ENCODE measurements at regions not wholly inside any gene's neighbourhood (a gene's known extent, or its start where the extent isn't known, plus 50 kb on each side); places are given as distances from the start of the nearest gene placed in this dataset.

- ATAC-seq (replicated peaks in 1 of 4) = no peak
- H3K4me1 ChIP-seq (ENCODE audit: control insufficient read depth in 1 of 2, extremely low read depth in 1 of 2, insufficient read depth in 2 of 2, low read length in 2 of 2) = no peaks in the 10 kb centered on the region
- ChIA-PET CTCF (no interaction called here), POLR2A (no interaction called here)
- H3K36me3 ChIP-seq (ENCODE audit: control insufficient read depth in 2 of 2, extremely low read depth in 1 of 2, insufficient read depth in 1 of 2, low read length in 1 of 2) = no peaks in the 10 kb centered on the region
- H3K9me3 ChIP-seq = no peaks in the 10 kb centered on the region
- DNase-seq = no peak
- Mint-ChIP-seq H3K4me3 (no peak overlapping the region), H3K27ac (no peak overlapping the region), H3K27me3 (no peaks in the 10 kb centered on the region), H3K4me1 (no peaks in the 10 kb centered on the region), H3K9me3 (peaks cover 0 to 3% (median 0%) of the 10 kb centered on the region in 3 donors), H3K36me3 (no peaks in the 10 kb centered on the region)
- 69% methylated on average over 1 of the region's 7 CpGs for WGBS (ENCODE audit: insufficient coverage)
- H3K27me3 ChIP-seq (replicated peaks in 1 of 2; ENCODE audit: control insufficient read depth in 2 of 2, extremely low read depth in 1 of 2, insufficient read depth in 2 of 2, low read length in 1 of 2) = peaks cover 0 to 4% of the 10 kb centered on the region in 2 experiments
- no peak overlapping the region for H3K4me3 ChIP-seq (ENCODE audit: control insufficient read depth in 1 of 2, extremely low read depth in 1 of 2, low read length in 1 of 2)
- no peak overlapping the region for H3K27ac ChIP-seq (ENCODE audit: low read length)
Observed at GRCh38 chr7:153402721-153403541, 643.4 kb downstream of the ACTR3B start.

DNA sequence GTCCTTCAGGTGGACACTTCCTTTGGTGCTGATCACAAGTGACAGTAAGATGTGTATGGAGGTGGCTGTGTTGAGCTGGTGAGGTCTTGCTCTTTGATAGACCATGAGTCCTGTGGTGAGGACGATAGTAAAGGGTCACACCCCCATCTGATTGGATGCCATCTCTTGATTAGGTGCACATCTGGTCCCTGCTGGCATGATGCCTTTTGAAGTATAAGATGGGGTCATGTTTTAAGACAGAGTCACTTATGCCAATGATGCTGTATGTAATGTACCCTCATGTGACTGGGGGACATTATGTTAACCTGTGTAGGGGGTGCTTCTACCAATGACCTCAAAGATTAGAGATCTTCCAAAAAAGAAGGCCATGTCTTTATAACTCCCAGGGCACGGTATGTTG is 644.6 kb downstream of the ACTR3B start:
- POLR2A ChIA-PET = no interaction called here
- ATAC-seq (replicated peaks in 1 of 4) (no peak), DNase-seq (no peak)
- Histone ChIP-seq H3K27ac (ENCODE audit: low read length) (no peak overlapping the region), H3K27me3 (replicated peaks in 1 of 2; ENCODE audit: control insufficient read depth in 2 of 2, extremely low read depth in 1 of 2, insufficient read depth in 2 of 2, low read length in 1 of 2) (peaks cover 0 to 4% of the 10 kb centered on the region in 2 experiments), H3K4me1 (ENCODE audit: control insufficient read depth in 1 of 2, extremely low read depth in 1 of 2, insufficient read depth in 2 of 2, low read length in 2 of 2) (no peaks in the 10 kb centered on the region), H3K36me3 (ENCODE audit: control insufficient read depth in 2 of 2, extremely low read depth in 1 of 2, insufficient read depth in 1 of 2, low read length in 1 of 2) (no peaks in the 10 kb centered on the region), H3K9me3 (no peaks in the 10 kb centered on the region), H3K4me3 (ENCODE audit: control insufficient read depth in 1 of 2, extremely low read depth in 1 of 2, low read length in 1 of 2) (no peak overlapping the region)
- 33% methylated on average over 1 of the region's 2 CpGs for WGBS (ENCODE audit: insufficient coverage)
- no peak overlapping the region for H3K4me3 Mint-ChIP-seq
- peaks cover 0 to 3% (median under 1%) of the 10 kb centered on the region in 3 donors for H3K9me3 Mint-ChIP-seq
- H3K36me3 Mint-ChIP-seq = no peaks in the 10 kb centered on the region
- H3K27me3 Mint-ChIP-seq = no peaks in the 10 kb centered on the region
- H3K4me1 Mint-ChIP-seq = no peaks in the 10 kb centered on the region
- H3K27ac Mint-ChIP-seq = no peak overlapping the region
- CTCF ChIA-PET = no interaction called here

DNA sequence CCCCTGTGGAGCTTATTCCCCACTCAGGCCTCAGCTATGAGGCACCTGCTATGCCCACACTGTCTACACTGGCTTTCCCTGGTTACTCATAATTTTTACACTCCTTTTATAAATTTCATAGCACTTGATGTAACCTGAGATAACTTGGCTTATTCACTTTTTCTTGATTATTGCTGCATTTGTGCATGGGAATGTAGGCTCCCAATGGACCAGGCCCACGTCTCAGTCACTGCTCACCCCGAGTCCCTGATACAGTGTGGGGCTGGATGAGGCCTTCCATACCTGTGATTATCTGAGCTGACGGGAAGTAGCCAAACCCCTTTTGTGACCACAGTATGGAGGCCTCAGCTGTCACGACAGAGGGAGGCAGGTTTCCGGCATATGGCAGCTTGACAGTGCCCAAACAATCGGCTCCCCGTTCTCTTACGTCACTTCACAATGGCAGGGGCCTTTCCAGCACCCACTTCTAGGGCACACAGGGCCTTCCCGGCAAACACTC is 645.3 kb downstream of the ACTR3B start:
- no peaks in the 10 kb centered on the region for H3K36me3 ChIP-seq (ENCODE audit: control insufficient read depth in 2 of 2, extremely low read depth in 1 of 2, insufficient read depth in 1 of 2, low read length in 1 of 2)
- H3K9me3 ChIP-seq = no peaks in the 10 kb centered on the region
- no peak overlapping the region for H3K4me3 ChIP-seq (ENCODE audit: control insufficient read depth in 1 of 2, extremely low read depth in 1 of 2, low read length in 1 of 2)
- no peak overlapping the region for H3K4me3 Mint-ChIP-seq
- ATAC-seq (replicated peaks in 1 of 4) (no peak), DNase-seq (no peak)
- ChIA-PET CTCF (no interaction called here), POLR2A (no interaction called here)
- no peaks in the 10 kb centered on the region for H3K4me1 ChIP-seq (ENCODE audit: control insufficient read depth in 1 of 2, extremely low read depth in 1 of 2, insufficient read depth in 2 of 2, low read length in 2 of 2)
- H3K27me3 Mint-ChIP-seq = no peaks in the 10 kb centered on the region
- H3K9me3 Mint-ChIP-seq = peaks cover 2 to 8% (median 3%) of the 10 kb centered on the region in 3 donors
- H3K27ac Mint-ChIP-seq = no peak overlapping the region
- 83% methylated on average over 8 of the region's 9 CpGs for WGBS (ENCODE audit: insufficient coverage)
- H3K27me3 ChIP-seq (replicated peaks in 1 of 2; ENCODE audit: control insufficient read depth in 2 of 2, extremely low read depth in 1 of 2, insufficient read depth in 2 of 2, low read length in 1 of 2) = peaks cover 0 to 4% of the 10 kb centered on the region in 2 experiments
- H3K27ac ChIP-seq (ENCODE audit: low read length) = no peak overlapping the region
- H3K4me1 Mint-ChIP-seq = no peaks in the 10 kb centered on the region
- no peaks in the 10 kb centered on the region for H3K36me3 Mint-ChIP-seq

DNA sequence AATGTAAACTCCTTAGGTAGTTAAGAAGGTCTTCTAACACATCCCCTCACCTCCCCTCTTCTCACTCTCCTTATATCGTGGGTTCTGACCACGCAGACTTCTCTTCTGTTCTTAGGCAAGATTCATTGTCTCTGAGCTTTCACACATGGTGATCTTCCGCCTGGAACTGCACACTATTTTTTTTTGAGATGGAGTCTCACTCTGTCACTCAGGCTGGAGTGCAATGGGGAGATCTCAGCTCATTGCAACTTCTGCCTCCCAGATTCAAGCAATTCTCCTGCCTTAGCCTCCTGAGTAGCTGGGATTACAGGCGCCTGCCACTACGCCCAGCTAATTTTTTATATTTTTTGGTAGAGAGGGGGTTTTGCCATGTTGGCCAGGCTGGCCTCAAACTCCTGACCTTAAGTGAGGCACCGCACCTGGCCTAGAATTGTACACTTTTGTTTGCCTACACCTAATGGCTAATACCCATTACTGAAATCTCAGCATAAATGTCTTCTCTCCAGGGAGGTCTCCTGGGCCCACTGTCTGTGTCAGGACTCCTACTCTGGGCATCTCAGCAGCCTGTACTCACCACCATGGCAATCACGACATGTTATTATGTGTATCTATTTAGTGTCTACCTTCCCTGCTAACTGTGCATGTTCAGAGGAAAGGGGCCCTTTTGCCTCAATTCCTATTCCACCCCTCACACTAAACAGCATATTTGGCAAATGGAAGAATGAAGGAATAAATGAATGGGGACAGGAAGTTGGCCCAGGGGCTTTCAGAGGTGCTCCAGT is 646.3 kb upstream of the DPP6 start:
- H3K4me1 Mint-ChIP-seq = no peaks in the 10 kb centered on the region
- no peak overlapping the region for H3K4me3 Mint-ChIP-seq
- Histone ChIP-seq H3K27ac (ENCODE audit: low read length) (no peak overlapping the region), H3K4me3 (ENCODE audit: control insufficient read depth in 1 of 2, extremely low read depth in 1 of 2, low read length in 1 of 2) (no peak overlapping the region), H3K36me3 (ENCODE audit: control insufficient read depth in 2 of 2, extremely low read depth in 1 of 2, insufficient read depth in 1 of 2, low read length in 1 of 2) (no peaks in the 10 kb centered on the region), H3K4me1 (ENCODE audit: control insufficient read depth in 1 of 2, extremely low read depth in 1 of 2, insufficient read depth in 2 of 2, low read length in 2 of 2) (no peaks in the 10 kb centered on the region), H3K27me3 (replicated peaks in 1 of 2; ENCODE audit: control insufficient read depth in 2 of 2, extremely low read depth in 1 of 2, insufficient read depth in 2 of 2, low read length in 1 of 2) (peaks cover 0 to 4% of the 10 kb centered on the region in 2 experiments), H3K9me3 (no peaks in the 10 kb centered on the region)
- 100% methylated on average over 1 of the region's 7 CpGs for WGBS (ENCODE audit: insufficient coverage)
- no peak overlapping the region for H3K27ac Mint-ChIP-seq
- DNase-seq (no peak), ATAC-seq (replicated peaks in 1 of 4) (no peak)
- H3K9me3 Mint-ChIP-seq = peaks cover 2 to 12% (median 6%) of the 10 kb centered on the region in 3 donors
- POLR2A ChIA-PET = no interaction called here
- no peaks in the 10 kb centered on the region for H3K27me3 Mint-ChIP-seq
- H3K36me3 Mint-ChIP-seq = no peaks in the 10 kb centered on the region
- CTCF ChIA-PET = no interaction called here

GRCh38 chr7:153406486-153406872 is 645.7 kb upstream of the DPP6 start:
- H3K27me3 Mint-ChIP-seq = no peaks in the 10 kb centered on the region

GRCh38 chr7:153407291-153408046 is 644.7 kb upstream of the DPP6 start:
- Mint-ChIP-seq H3K4me3 (no peak overlapping the region), H3K4me1 (no peaks in the 10 kb centered on the region), H3K9me3 (peaks cover 2 to 18% (median 9%) of the 10 kb centered on the region in 3 donors), H3K27me3 (no peaks in the 10 kb centered on the region), H3K27ac (no peak overlapping the region), H3K36me3 (no peaks in the 10 kb centered on the region)
- Histone ChIP-seq H3K4me1 (ENCODE audit: control insufficient read depth in 1 of 2, extremely low read depth in 1 of 2, insufficient read depth in 2 of 2, low read length in 2 of 2) (no peaks in the 10 kb centered on the region), H3K27me3 (replicated peaks in 1 of 2; ENCODE audit: control insufficient read depth in 2 of 2, extremely low read depth in 1 of 2, insufficient read depth in 2 of 2, low read length in 1 of 2) (peaks cover 0 to 4% of the 10 kb centered on the region in 2 experiments), H3K36me3 (ENCODE audit: control insufficient read depth in 2 of 2, extremely low read depth in 1 of 2, insufficient read depth in 1 of 2, low read length in 1 of 2) (no peaks in the 10 kb centered on the region), H3K9me3 (no peaks in the 10 kb centered on the region), H3K4me3 (ENCODE audit: control insufficient read depth in 1 of 2, extremely low read depth in 1 of 2, low read length in 1 of 2) (no peak overlapping the region), H3K27ac (ENCODE audit: low read length) (no peak overlapping the region)
- ChIA-PET CTCF (no interaction called here), POLR2A (no interaction called here)
- no CpG with 5 or more reads among the region's 4 CpGs for WGBS (ENCODE audit: insufficient coverage)
- no peak for ATAC-seq (replicated peaks in 1 of 4)
- DNase-seq = no peak

More at GRCh38 chr7:153406486-153406872, 645.7 kb upstream of the DPP6 start:
- no peaks in the 10 kb centered on the region for H3K4me1 ChIP-seq (ENCODE audit: control insufficient read depth in 1 of 2, extremely low read depth in 1 of 2, insufficient read depth in 2 of 2, low read length in 2 of 2)
- no peaks in the 10 kb centered on the region for H3K9me3 ChIP-seq
- H3K4me3 Mint-ChIP-seq = no peak overlapping the region
- H3K4me1 Mint-ChIP-seq = no peaks in the 10 kb centered on the region
- peaks cover 2 to 17% (median 11%) of the 10 kb centered on the region in 3 donors for H3K9me3 Mint-ChIP-seq
- H3K27me3 ChIP-seq (replicated peaks in 1 of 2; ENCODE audit: control insufficient read depth in 2 of 2, extremely low read depth in 1 of 2, insufficient read depth in 2 of 2, low read length in 1 of 2) = peaks cover 0 to 4% of the 10 kb centered on the region in 2 experiments
- no peak overlapping the region for H3K4me3 ChIP-seq (ENCODE audit: control insufficient read depth in 1 of 2, extremely low read depth in 1 of 2, low read length in 1 of 2)
- ChIA-PET CTCF (no interaction called here), POLR2A (no interaction called here)
- H3K36me3 Mint-ChIP-seq = no peaks in the 10 kb centered on the region
- no peaks in the 10 kb centered on the region for H3K36me3 ChIP-seq (ENCODE audit: control insufficient read depth in 2 of 2, extremely low read depth in 1 of 2, insufficient read depth in 1 of 2, low read length in 1 of 2)
- DNase-seq (no peak), ATAC-seq (replicated peaks in 1 of 4) (no peak)
- no peak overlapping the region for H3K27ac Mint-ChIP-seq
- WGBS (ENCODE audit: insufficient coverage) = 69% methylated on average over 3 of the region's 6 CpGs
- no peak overlapping the region for H3K27ac ChIP-seq (ENCODE audit: low read length)

Measured in T-cell (primary cell).